Mesothelial cell of epicardium (in vitro differentiated cells): ENCODE measurements at regions not wholly inside any gene's neighbourhood (a gene's known extent, or its start where the extent isn't known, plus 50 kb on each side); places are given as distances from the start of the nearest gene placed in this dataset.

Source experiments
- DNase-seq, 2 experiments: peaks; one replicate each; pipeline ENCODE4 v3.0.0; 2021; ENCODE audit warnings: low spot score in 2 of 2; ENCODE audit not compliant: unreplicated experiment in 2 of 2
- H3K27ac Mint-ChIP-seq: 2 replicates; pipeline ENCODE4 v1.8.0; 2021; ENCODE audit warnings: mixed read lengths
- H3K27me3 Mint-ChIP-seq: 2 replicates; pipeline ENCODE4 v1.8.0; 2021; ENCODE audit warnings: low read depth, mixed read lengths
- H3K36me3 Mint-ChIP-seq: 2 replicates; pipeline ENCODE4 v1.8.0; 2021; ENCODE audit warnings: mixed read lengths
- H3K4me1 Mint-ChIP-seq: 2 replicates; pipeline ENCODE4 v1.8.0; 2021; ENCODE audit warnings: mixed read lengths
- H3K4me3 Mint-ChIP-seq: 2 replicates; pipeline ENCODE4 v1.8.0; 2021; ENCODE audit warnings: mild to moderate bottlenecking, moderate library complexity, mixed read lengths
- H3K9me3 Mint-ChIP-seq: 2 replicates; pipeline ENCODE4 v1.8.0; 2021; ENCODE audit warnings: mixed read lengths
- TF ChIP-seq, protein P1 (sequence below): fragments of 200-600 bp; sonication (generic); IDR thresholded peaks from one replicate; pipeline ENCODE4 v1.5.0; 2021; ENCODE audit warnings: antibody characterized with exemption; ENCODE audit not compliant: unreplicated experiment

DNA sequence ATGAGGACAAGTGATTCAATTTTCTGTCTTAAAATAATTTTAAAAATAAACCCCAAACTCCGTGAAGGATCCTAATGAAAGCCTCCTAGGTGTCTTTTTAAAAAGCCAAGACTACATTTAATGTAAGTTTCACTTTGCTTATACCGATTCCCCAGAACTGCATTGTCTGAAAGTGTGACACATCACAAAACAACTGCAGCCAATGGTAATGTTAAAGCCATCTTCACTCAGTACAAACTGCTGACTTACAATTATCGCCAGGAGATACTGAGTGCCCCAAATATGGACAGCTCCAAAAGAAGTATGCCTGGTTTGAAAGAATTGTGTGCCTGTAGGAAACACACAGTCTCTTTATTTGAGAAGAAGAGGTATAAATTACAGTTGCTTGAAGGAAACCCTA, 73.7 kb upstream of the SPANXB1 start:
- H3K9me3 Mint-ChIP-seq, result peaks cover 28% of the 10 kb centered on the region
- no peak for DNase-seq

DNA sequence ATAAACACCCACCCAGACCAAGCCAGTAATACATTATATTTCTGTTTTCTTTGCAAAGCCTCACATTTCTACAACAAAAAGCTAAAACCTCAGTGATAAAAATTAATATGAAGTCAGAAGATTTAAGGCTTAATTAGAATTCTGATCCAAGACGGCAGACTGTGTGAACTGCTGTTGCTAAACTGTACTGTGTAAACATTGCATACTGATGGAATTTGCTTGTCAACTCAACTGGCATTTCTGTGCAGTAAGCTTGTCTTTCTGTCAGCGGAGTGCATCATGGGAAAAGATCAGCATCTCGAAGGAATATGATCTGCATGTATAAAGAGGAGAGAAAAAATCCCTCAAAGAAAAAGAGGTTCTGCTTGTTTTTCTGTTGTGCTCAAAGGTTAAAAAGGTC, 69.4 kb upstream of the SPANXB1 start:
- Mint-ChIP-seq H3K4me1 (peaks cover 8% of the 10 kb centered on the region), H3K36me3 (no peaks in the 10 kb centered on the region), H3K27me3 (no peaks in the 10 kb centered on the region), H3K4me3 (no peak overlapping the region), H3K27ac (no peak overlapping the region), H3K9me3 (peaks cover 22% of the 10 kb centered on the region)
- TF ChIP-seq, protein P1, sequence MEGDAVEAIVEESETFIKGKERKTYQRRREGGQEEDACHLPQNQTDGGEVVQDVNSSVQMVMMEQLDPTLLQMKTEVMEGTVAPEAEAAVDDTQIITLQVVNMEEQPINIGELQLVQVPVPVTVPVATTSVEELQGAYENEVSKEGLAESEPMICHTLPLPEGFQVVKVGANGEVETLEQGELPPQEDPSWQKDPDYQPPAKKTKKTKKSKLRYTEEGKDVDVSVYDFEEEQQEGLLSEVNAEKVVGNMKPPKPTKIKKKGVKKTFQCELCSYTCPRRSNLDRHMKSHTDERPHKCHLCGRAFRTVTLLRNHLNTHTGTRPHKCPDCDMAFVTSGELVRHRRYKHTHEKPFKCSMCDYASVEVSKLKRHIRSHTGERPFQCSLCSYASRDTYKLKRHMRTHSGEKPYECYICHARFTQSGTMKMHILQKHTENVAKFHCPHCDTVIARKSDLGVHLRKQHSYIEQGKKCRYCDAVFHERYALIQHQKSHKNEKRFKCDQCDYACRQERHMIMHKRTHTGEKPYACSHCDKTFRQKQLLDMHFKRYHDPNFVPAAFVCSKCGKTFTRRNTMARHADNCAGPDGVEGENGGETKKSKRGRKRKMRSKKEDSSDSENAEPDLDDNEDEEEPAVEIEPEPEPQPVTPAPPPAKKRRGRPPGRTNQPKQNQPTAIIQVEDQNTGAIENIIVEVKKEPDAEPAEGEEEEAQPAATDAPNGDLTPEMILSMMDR, result no peak
- DNase-seq, result no peak

More for the DNA sequence above, 73.7 kb upstream of the SPANXB1 start:
- H3K27ac Mint-ChIP-seq, result no peak overlapping the region
- H3K36me3 Mint-ChIP-seq, result no peaks in the 10 kb centered on the region
- no peak overlapping the region for H3K4me3 Mint-ChIP-seq
- TF ChIP-seq, protein P1, result no peak
- no peaks in the 10 kb centered on the region for H3K27me3 Mint-ChIP-seq
- H3K4me1 Mint-ChIP-seq, result peaks cover 2% of the 10 kb centered on the region

DNA sequence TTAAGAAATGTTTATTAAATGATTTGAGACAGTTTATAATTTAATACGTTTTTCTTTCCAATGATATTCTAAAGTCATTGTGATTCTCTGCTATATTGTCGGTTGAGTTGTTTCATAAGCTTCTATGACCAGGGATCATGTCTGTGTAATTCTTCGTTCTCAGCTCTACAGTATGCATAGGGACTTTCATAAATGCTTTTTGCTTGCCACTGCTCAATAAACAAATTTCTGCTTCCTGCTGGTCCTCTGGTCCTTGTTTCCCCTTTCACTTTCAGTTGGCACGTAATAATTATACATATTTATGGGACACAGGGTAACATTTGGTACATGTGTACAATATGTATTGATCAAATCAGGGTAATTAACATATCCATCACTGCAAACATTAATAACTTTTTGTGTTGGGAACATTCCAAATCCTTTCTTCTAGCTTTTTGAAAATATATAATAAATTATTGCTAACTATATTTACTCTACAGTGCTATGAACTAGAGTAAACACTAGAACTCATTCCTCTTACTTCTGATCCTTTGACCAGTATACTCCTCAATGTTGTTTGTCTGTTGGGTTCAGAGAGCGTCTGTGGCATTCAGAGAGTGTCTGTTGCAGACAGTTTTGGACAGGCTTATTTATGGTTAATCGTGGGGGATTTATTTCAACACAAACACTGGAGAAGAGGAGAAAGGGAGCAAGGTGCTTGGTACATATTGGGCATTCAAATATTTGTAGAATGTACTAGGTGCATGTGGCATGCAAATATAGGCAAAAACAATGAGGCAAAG, 68.3 kb upstream of the SPANXB1 start:
- Mint-ChIP-seq H3K9me3 (peaks cover 27% of the 10 kb centered on the region), H3K27me3 (no peaks in the 10 kb centered on the region), H3K27ac (no peak overlapping the region), H3K4me1 (peaks cover 8% of the 10 kb centered on the region), H3K36me3 (no peaks in the 10 kb centered on the region), H3K4me3 (no peak overlapping the region)
- no peak for DNase-seq
- TF ChIP-seq, protein P1, result no peak

DNA sequence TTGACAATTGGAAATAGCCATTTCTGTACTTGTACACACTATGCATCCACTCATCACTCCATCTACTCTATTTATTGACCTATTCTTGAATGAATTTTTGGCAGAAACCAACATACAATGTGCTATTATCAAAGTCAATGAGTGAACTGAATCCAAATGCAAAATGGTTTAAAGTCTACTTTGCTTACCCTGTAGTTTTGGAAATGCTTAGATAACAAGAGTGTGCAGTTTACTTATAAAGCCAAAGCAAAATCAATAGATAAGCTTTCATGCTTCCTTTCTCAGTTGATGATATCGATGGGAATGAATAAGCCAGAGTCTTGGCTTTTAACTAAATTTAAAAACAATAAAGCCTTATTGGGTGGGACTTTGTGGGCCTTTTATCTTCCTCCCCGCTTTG, 58.9 kb upstream of the SPANXB1 start:
- peaks cover 31% of the 10 kb centered on the region for H3K9me3 Mint-ChIP-seq
- H3K4me1 Mint-ChIP-seq, result no peaks in the 10 kb centered on the region
- no peak overlapping the region for H3K4me3 Mint-ChIP-seq
- DNase-seq, result no peak
- H3K27me3 Mint-ChIP-seq, result no peaks in the 10 kb centered on the region
- TF ChIP-seq, protein P1, result no peak
- H3K27ac Mint-ChIP-seq, result no peak overlapping the region
- no peaks in the 10 kb centered on the region for H3K36me3 Mint-ChIP-seq

DNA sequence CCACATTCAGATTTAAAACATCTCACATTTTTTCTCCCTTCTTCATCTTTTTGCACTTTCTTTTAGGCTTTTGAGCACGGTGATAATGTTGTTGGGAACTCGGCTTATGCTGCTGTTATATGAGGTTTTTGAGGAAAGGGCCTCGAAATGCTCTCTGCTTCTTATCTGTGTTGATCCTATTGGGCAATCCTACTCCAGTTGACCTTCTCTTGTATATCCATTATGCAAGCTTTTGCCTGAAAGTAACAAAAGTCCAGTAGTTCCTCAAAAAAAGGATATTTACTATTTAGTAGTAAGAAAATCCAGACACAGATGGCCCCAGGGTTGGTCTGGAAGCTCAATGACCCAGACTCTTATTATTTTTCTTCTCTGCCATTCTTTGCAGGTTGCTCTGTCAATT, 57.7 kb upstream of the SPANXB1 start:
- DNase-seq, result no peak
- Mint-ChIP-seq H3K4me3 (no peak overlapping the region), H3K27ac (no peak overlapping the region), H3K9me3 (peaks cover 27% of the 10 kb centered on the region), H3K4me1 (peaks cover 5% of the 10 kb centered on the region), H3K27me3 (no peaks in the 10 kb centered on the region), H3K36me3 (no peaks in the 10 kb centered on the region)
- TF ChIP-seq, protein P1, result no peak
